SK-N-SH treated with all-trans-retinoic acid at 6 μM for 48 hours (cell line): ENCODE measurements at regions not wholly inside any gene's neighbourhood (a gene's known extent, or its start where the extent isn't known, plus 50 kb on each side); places are given as distances from the start of the nearest gene placed in this dataset.
"Not testable (repeated sequence)": the region's sequence is repeated elsewhere in the genome, so short reads cannot be mapped to it uniquely, and the experiment has no call there.

Experiments
- ARNTL ChIP-seq: fragments of 450-650 bp; formaldehyde crosslinking; IDR thresholded peaks from 2 replicates; pipeline ENCODE4 v1.5.0; 2020; ENCODE audit warnings: low read depth, mild to moderate bottlenecking, moderate library complexity, borderline replicate concordance
- CREB5 ChIP-seq: fragments of 250-450 bp; sonication (Bioruptor Pico); IDR thresholded peaks from 2 replicates; pipeline ENCODE4 v1.5.1; 2020; ENCODE audit warnings: low read depth, mild to moderate bottlenecking, moderate library complexity
- CSDC2 ChIP-seq: fragments of 250-450 bp; sonication (Bioruptor Pico); IDR thresholded peaks from 2 replicates; pipeline ENCODE4 v1.5.0; 2020; ENCODE audit warnings: mild to moderate bottlenecking, moderate library complexity
- GLIS3 ChIP-seq: fragments of 250-450 bp; sonication (Bioruptor Pico); IDR thresholded peaks from 2 replicates; pipeline ENCODE4 v1.5.0; 2020; ENCODE audit warnings: mild to moderate bottlenecking, moderate library complexity
- TSHZ2 ChIP-seq: fragments of 250-450 bp; sonication (Bioruptor Pico); IDR thresholded peaks from 2 replicates; pipeline ENCODE4 v1.5.0; 2020; ENCODE audit warnings: mild to moderate bottlenecking, moderate library complexity
- ZFP3 ChIP-seq: fragments of 250-450 bp; sonication (Bioruptor Pico); IDR thresholded peaks from 2 replicates; pipeline ENCODE4 v1.5.0; 2020; ENCODE audit warnings: mild to moderate bottlenecking, moderate library complexity
- ZFP30 ChIP-seq: fragments of 450-650 bp; formaldehyde crosslinking; IDR thresholded peaks from 2 replicates; pipeline ENCODE4 v1.5.0; 2022; ENCODE audit warnings: mild to moderate bottlenecking, moderate library complexity
- ZNF70 ChIP-seq: fragments of 450-650 bp; formaldehyde crosslinking; IDR thresholded peaks from 2 replicates; pipeline ENCODE4 v1.5.0; 2020; ENCODE audit warnings: mild to moderate bottlenecking, moderate library complexity

- not testable (repeated sequence) for TF ChIP-seq ZFP3 (CRISPR knock-in tag); TSHZ2 (CRISPR knock-in tag); CSDC2 (CRISPR knock-in tag); CREB5; ZFP30 (CRISPR knock-in tag); ZNF70 (CRISPR knock-in tag); GLIS3 (CRISPR knock-in tag); ARNTL (CRISPR knock-in tag)
These were observed 87.7 kb upstream of the PZP start for GRCh38 chr12:9295872-9296271.
